ENCODE measurements at regions not wholly inside any gene's neighbourhood (a gene's known extent, or its start where the extent isn't known, plus 50 kb on each side); places are given as distances from the start of the nearest gene placed in this dataset.

DNA sequence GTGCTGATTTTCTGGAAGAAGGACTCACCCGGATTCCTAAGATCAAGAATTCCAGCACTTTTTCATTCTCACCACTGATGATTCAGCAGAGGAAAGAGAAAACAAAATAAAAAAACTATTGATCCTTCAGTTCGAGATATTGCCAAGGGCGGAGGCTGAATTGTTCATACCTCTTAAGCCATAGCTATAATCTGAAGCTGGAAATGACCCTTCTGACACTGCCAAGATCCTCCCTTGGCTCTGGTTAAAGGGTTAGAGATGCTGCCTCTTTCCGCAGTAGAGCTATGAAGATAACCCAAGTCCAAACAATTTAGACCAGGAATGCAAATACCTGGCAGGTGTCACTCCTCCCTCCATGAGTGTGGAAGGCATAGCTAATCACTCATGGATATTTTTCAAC, 73.0 kb downstream of the TMEM114 start:
- TF ChIP-seq EZH2phosphoT487 (conservative IDR thresholded peaks at IDR 0.05; ENCODE audit: low read length) (no peak), CTCF (IDR thresholded peaks at IDR 0.05; ENCODE audit: insufficient read depth, low read length, poor library complexity, severe bottlenecking) (no peak)
